Right lobe of liver (tissue), 6 donors: ENCODE measurements at regions not wholly inside any gene's neighbourhood (a gene's known extent, or its start where the extent isn't known, plus 50 kb on each side); places are given as distances from the start of the nearest gene placed in this dataset.
A peak's percentile ranks its signal among the peaks of the same experiment; 100 is the strongest.

Source experiments
- ATAC-seq, 4 donors: fragments of 200-7000 bp; cut with Tn5 transposase; one replicate each; pipeline ENCODE4 v1.9.1; 2020; ENCODE audit warnings: mild to moderate bottlenecking in 4 of 4, moderate library complexity in 4 of 4
- DNase-seq, 3 donors: peaks; one replicate each; pipeline ENCODE4 v3.0.0-alpha.2; 2020
- H3K27ac ChIP-seq, 3 donors: fragments of 200-600 bp; one replicate each; pipeline ENCODE4 v1.8.0; 2022
- H3K27me3 ChIP-seq, 2 donors: fragments of 200-600 bp; one replicate each; pipeline ENCODE4 v1.8.0; 2022
- H3K36me3 ChIP-seq, 4 donors: fragments of 200-600 bp; sonication (generic) in 1 of 4; one replicate each; pipeline versions ENCODE4 v1.5.1 to v1.8.0; 2017 to 2022; ENCODE audit warnings: control low read depth in 1 of 4
- H3K4me1 ChIP-seq, 4 donors: fragments of 200-600 bp; sonication (generic) in 1 of 4; one replicate each; pipeline versions ENCODE4 v1.5.1 to v1.8.0; 2017 to 2022; ENCODE audit warnings: control low read depth in 1 of 4
- H3K4me3 ChIP-seq, 3 donors: fragments of 200-600 bp; one replicate each; pipeline ENCODE4 v1.8.0; 2022
- H3K9me3 ChIP-seq, 4 donors: fragments of 200-600 bp; sonication (generic) in 1 of 4; one replicate each; pipeline versions ENCODE4 v1.5.1 to v1.8.0; 2017 to 2022; ENCODE audit warnings: control low read depth in 1 of 4
- CTCF ChIP-seq, 4 donors: fragments of 200-600 bp in 3 of 4; fragments of 450-650 bp in 1 of 4; IDR thresholded peaks; one replicate each; pipeline versions ENCODE4 v1.5.1 to v1.8.0; 2016 to 2022; ENCODE audit warnings: antibody characterized with exemption in 4 of 4, mild to moderate bottlenecking in 2 of 4
- POLR2A ChIP-seq: fragments of 450-650 bp; IDR thresholded peaks from one replicate; pipeline ENCODE4 v1.6.1; 2017; ENCODE audit warnings: antibody characterized with exemption, mild to moderate bottlenecking
- WGBS: methylation state at CpG from one replicate; pipeline ENCODE4 v1.1.6; 2018; ENCODE audit warnings: low coverage, low lambda C conversion rate; ENCODE audit not compliant: insufficient coverage; ENCODE audit errors: missing lambda C conversion rate; 5-methylcytosine and 5-hydroxymethylcytosine counted together
- intact Hi-C, 2 donors: fragments of 100-400 bp; cut with DNase I; formaldehyde crosslinking; loops; one replicate each; pipeline versions ENCODE4 v1.11.2 to v1.14.1; 2022
- donor health status: DM: no; HTN: yes; CAD: no.
- donor health status: DM: no; HTN: no; CAD: no.
- donor health status: DM: no; HTN: no; CAD: no.
- donor health status: DM: no; HTN: yes; CAD: no.
- donor health status: DM: no; HTN: yes; CAD: no.

- no peak overlapping the region for H3K4me3 ChIP-seq
- intact Hi-C loops: no loop called here
- no peak overlapping the region for H3K27ac ChIP-seq
- DNase-seq (no peak), ATAC-seq (peak in 1 of 4 donors; percentile 22)
- WGBS: 57% methylated on average over 5 of the region's 5 CpGs
- no peaks in the 10 kb centered on the region for H3K36me3 ChIP-seq
- H3K27me3 ChIP-seq: no peaks in the 10 kb centered on the region
- H3K9me3 ChIP-seq: no peaks in the 10 kb centered on the region
- TF ChIP-seq POLR2A (no peak), CTCF (IDR thresholded peaks at IDR 0.05) (no peak)
- no peaks in the 10 kb centered on the region for H3K4me1 ChIP-seq
Measured at GRCh38 chr10:88147000-88147798, 283.8 kb downstream of the PTEN start.

DNA sequence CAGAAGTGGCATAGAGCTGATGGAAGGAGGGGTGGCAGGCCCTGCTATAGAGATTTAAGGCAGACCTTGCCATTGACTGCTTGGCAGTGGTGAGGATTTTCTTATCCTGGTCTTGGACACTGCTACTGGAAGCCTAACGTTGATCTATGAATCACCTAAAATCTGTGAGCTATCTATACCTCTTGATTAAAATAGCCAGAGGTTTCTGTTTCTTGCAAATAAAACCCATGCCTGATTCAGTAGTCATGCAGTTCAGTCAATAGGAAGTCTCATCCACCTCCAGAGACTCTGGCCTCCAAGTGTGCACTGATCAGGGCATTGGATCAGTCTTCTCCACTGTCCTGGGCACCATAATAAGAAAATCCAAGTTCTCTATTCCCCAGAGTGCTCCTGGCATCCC, 286.5 kb downstream of the PTEN start:
- ATAC-seq: no peak
- intact Hi-C loops: no loop called here

GRCh38 chr10:88150339-88150738, 286.9 kb downstream of the PTEN start:
- no peaks in the 10 kb centered on the region for H3K27me3 ChIP-seq
- 79% methylated on average over 3 of the region's 3 CpGs for WGBS
- TF ChIP-seq POLR2A (no peak), CTCF (IDR thresholded peaks at IDR 0.05) (no peak)

More for the DNA sequence above, 286.5 kb downstream of the PTEN start:
- Histone ChIP-seq H3K27me3 (no peaks in the 10 kb centered on the region), H3K27ac (no peak overlapping the region), H3K9me3 (no peaks in the 10 kb centered on the region), H3K4me1 (no peaks in the 10 kb centered on the region), H3K36me3 (no peaks in the 10 kb centered on the region), H3K4me3 (no peak overlapping the region)
- DNase-seq: no peak
- no CpG with 5 or more reads among the region's 1 CpG for WGBS
- TF ChIP-seq POLR2A (no peak), CTCF (IDR thresholded peaks at IDR 0.05) (no peak)

GRCh38 chr10:88152728-88153133, 289.3 kb downstream of the PTEN start:
- Histone ChIP-seq H3K27ac (no peak overlapping the region), H3K9me3 (no peaks in the 10 kb centered on the region), H3K4me3 (no peak overlapping the region), H3K27me3 (no peaks in the 10 kb centered on the region), H3K4me1 (no peaks in the 10 kb centered on the region), H3K36me3 (no peaks in the 10 kb centered on the region)
- intact Hi-C loops: no loop called here
- ATAC-seq (peak in 1 of 4 donors; percentile 65), DNase-seq (no peak)
- no peak for TF ChIP-seq CTCF (IDR thresholded peaks at IDR 0.05)
- no peak for TF ChIP-seq POLR2A
- 50% methylated on average over 1 of the region's 1 CpG for whole genome bisulfite sequencing

More at GRCh38 chr10:88150339-88150738, 286.9 kb downstream of the PTEN start:
- H3K4me3 ChIP-seq: no peak overlapping the region
- peak in 1 of 4 donors; percentile 23 for ATAC-seq
- no peaks in the 10 kb centered on the region for H3K4me1 ChIP-seq
- H3K9me3 ChIP-seq: no peaks in the 10 kb centered on the region
- no peak for DNase-seq
- H3K27ac ChIP-seq: no peak overlapping the region
- H3K36me3 ChIP-seq: no peaks in the 10 kb centered on the region
- intact Hi-C loops: no loop called here
